ENCODE measurements at regions not wholly inside any gene's neighbourhood (a gene's known extent, or its start where the extent isn't known, plus 50 kb on each side); places are given as distances from the start of the nearest gene placed in this dataset.

GRCh38 chr9:89814340-89815040, 209.7 kb downstream of the GADD45G start:
- no peak overlapping the region for H3K4me3 ChIP-seq (ENCODE audit: low read length)
- no peaks in the 10 kb centered on the region for H3K36me3 ChIP-seq (ENCODE audit: control insufficient read depth, insufficient read depth, low read length)
- H3K4me3 Mint-ChIP-seq, result no peak overlapping the region
- 91 to 94% methylated on average over 7 to 9 of the region's 9 CpGs for WGBS, 2 experiments (ENCODE audit: insufficient coverage in 1 of 2, insufficient read length in 1 of 2)
- H3K36me3 Mint-ChIP-seq (ENCODE audit: low read depth), result no peaks in the 10 kb centered on the region
- no peaks in the 10 kb centered on the region for H3K27me3 ChIP-seq (ENCODE audit: control insufficient read depth, insufficient read depth, low read length, poor library complexity, severe bottlenecking)
- no peaks in the 10 kb centered on the region for H3K9me3 ChIP-seq (ENCODE audit: control insufficient read depth, low read length)
- H3K9me3 Mint-ChIP-seq, result no peaks in the 10 kb centered on the region
- DNase-seq, result peak; percentile 49
- TF ChIP-seq CTCF (conservative IDR thresholded peaks at IDR 0.05), result peak; percentile 49
- H3K27ac ChIP-seq (ENCODE audit: low read depth, low read length), result no peak overlapping the region
- peaks cover 26% of the 10 kb centered on the region for H3K4me1 Mint-ChIP-seq
- H3K27ac Mint-ChIP-seq, result no peak overlapping the region
- peaks cover 3% of the 10 kb centered on the region for H3K4me1 ChIP-seq (ENCODE audit: control insufficient read depth, insufficient read depth, low read length)
- H3K27me3 Mint-ChIP-seq (ENCODE audit: insufficient read depth), result peaks cover 16% of the 10 kb centered on the region
- H3K9ac ChIP-seq (ENCODE audit: extremely low read depth, low read length, poor library complexity, severe bottlenecking), result no peak overlapping the region

- Histone ChIP-seq H3K9me3 (ENCODE audit: control insufficient read depth, low read length) (no peaks in the 10 kb centered on the region), H3K4me1 (ENCODE audit: control insufficient read depth, insufficient read depth, low read length) (peaks cover 3% of the 10 kb centered on the region), H3K36me3 (ENCODE audit: control insufficient read depth, insufficient read depth, low read length) (no peaks in the 10 kb centered on the region), H3K4me3 (ENCODE audit: low read length) (no peak overlapping the region), H3K27ac (ENCODE audit: low read depth, low read length) (no peak overlapping the region), H3K27me3 (ENCODE audit: control insufficient read depth, insufficient read depth, low read length, poor library complexity, severe bottlenecking) (no peaks in the 10 kb centered on the region), H3K9ac (ENCODE audit: extremely low read depth, low read length, poor library complexity, severe bottlenecking) (no peak overlapping the region)
- no peak overlapping the region for H3K4me3 Mint-ChIP-seq
- no peaks in the 10 kb centered on the region for H3K36me3 Mint-ChIP-seq (ENCODE audit: low read depth)
- peaks cover 16% of the 10 kb centered on the region for H3K27me3 Mint-ChIP-seq (ENCODE audit: insufficient read depth)
- H3K27ac Mint-ChIP-seq, result no peak overlapping the region
- WGBS, 2 experiments (ENCODE audit: insufficient coverage in 1 of 2, insufficient read length in 1 of 2), result 90 to 91% methylated on average over 8 to 9 of the region's 9 CpGs
- peak; percentile 26 for DNase-seq
- peaks cover 22% of the 10 kb centered on the region for H3K4me1 Mint-ChIP-seq
- no peaks in the 10 kb centered on the region for H3K9me3 Mint-ChIP-seq
- no peak for TF ChIP-seq CTCF (conservative IDR thresholded peaks at IDR 0.05)
These were observed 210.5 kb downstream of the GADD45G start for GRCh38 chr9:89815061-89815902.

- Mint-ChIP-seq H3K4me3 (no peak overlapping the region), H3K9me3 (no peaks in the 10 kb centered on the region), H3K36me3 (ENCODE audit: low read depth) (no peaks in the 10 kb centered on the region), H3K27me3 (ENCODE audit: insufficient read depth) (peaks cover 15% of the 10 kb centered on the region), H3K27ac (no peak overlapping the region), H3K4me1 (peaks cover 20% of the 10 kb centered on the region)
- H3K4me3 ChIP-seq (ENCODE audit: low read length), result no peak overlapping the region
- H3K27me3 ChIP-seq (ENCODE audit: control insufficient read depth, insufficient read depth, low read length, poor library complexity, severe bottlenecking), result no peaks in the 10 kb centered on the region
- no peaks in the 10 kb centered on the region for H3K36me3 ChIP-seq (ENCODE audit: control insufficient read depth, insufficient read depth, low read length)
- peak; percentile 36 for DNase-seq
- no peaks in the 10 kb centered on the region for H3K9me3 ChIP-seq (ENCODE audit: control insufficient read depth, low read length)
- H3K9ac ChIP-seq (ENCODE audit: extremely low read depth, low read length, poor library complexity, severe bottlenecking), result no peak overlapping the region
- WGBS, 2 experiments (ENCODE audit: insufficient coverage in 1 of 2, insufficient read length in 1 of 2), result 88 to 95% methylated on average over 7 to 10 of the region's 10 CpGs
- H3K4me1 ChIP-seq (ENCODE audit: control insufficient read depth, insufficient read depth, low read length), result peaks cover 3% of the 10 kb centered on the region
- TF ChIP-seq CTCF (conservative IDR thresholded peaks at IDR 0.05), result no peak
- H3K27ac ChIP-seq (ENCODE audit: low read depth, low read length), result no peak overlapping the region
These were observed 211.2 kb downstream of the GADD45G start for GRCh38 chr9:89815903-89816573.

All from endodermal cell (in vitro differentiated cells).